Stimulated activated CD4-positive, alpha-beta T cell treated with anti-CD3 and anti-CD28 coated beads, Interleukin-12 subunit alpha, Interleukin-12 subunit beta, amount 100 ng/mL, for 48 hours (primary cell): ENCODE measurements at regions not wholly inside any gene's neighbourhood (a gene's known extent, or its start where the extent isn't known, plus 50 kb on each side); places are given as distances from the start of the nearest gene placed in this dataset.

Source experiments
- DNase-seq, 3 donors: peaks; one replicate each; pipeline ENCODE4 v3.0.0-alpha.2; 2020; ENCODE audit warnings: low read depth in 2 of 3, low spot score in 1 of 3

DNA sequence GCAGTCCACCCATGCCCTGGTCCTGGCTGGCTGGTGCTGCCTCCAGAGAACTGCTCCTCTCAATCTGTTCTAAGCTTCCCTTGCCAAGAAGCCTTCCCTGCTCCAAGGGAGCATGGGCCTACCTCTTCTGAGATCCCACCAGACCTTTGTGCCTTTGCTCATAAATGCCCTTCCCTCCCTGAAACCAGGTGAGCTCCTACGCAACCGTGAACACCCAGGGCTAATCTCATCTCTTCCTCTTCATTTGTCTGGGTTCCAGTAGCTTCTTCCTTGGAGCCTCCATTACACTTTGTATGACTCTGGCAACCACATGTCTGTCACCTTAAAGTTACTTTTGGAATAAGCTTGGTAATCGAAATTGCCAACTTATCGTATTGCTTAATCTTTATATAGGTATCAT lies 270.6 kb downstream of the PBX3 start:
- DNase-seq: no peak

- DNase-seq: no peak
Measured at GRCh38 chr9:126020836-126021235, 273.7 kb downstream of the PBX3 start.

DNA sequence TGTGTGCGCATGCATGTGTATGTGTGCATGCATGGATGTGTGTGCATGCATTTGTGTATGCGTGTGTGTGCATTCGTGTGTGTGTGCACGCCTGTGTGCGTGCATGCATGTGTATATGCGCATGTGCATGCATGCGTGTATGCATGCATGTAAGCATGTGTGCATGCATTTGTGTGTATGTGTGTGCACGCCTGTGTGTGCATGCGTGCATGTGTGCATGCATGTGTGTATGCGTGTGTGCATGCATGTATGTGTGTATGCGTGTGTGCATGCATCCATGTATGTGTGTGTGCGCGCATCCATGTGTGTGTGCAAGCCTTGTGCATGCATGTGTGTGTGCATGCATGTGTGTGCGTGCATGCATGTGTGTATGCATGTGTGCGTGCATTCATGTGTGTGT lies 276.8 kb downstream of the PBX3 start:
- DNase-seq: no peak

DNA sequence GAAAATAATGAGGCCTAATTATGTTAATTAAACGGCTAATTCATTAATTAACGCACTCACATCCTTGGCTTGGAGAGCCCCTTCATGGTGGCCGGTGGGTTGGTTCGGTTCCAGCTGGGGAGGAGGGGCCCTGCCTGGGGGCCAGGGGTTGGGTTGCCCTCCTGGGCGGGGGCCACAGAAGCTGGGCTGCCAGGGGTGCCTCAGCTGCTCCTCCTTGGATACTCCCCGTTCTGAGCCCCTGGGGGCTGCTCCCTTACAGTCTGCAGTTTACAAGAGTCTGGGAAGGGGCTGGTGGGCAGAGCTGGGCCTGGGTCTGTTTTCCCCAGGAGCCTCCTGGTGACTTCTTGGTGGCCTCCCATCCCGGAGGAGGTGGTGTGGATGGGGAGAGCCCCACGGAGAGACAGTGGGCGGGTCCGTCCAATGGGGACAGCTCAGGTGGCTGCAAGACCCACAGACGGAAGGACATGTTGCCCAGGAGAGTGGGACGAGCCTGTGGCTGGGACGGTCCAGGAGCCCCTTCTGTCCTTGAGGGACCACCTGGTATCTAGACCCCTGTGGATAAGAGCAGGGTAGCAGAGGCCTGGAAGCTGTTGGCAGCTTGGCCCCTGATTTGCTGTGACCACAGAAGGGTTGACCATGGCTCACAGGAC lies 277.5 kb downstream of the PBX3 start:
- no peak for DNase-seq

DNA sequence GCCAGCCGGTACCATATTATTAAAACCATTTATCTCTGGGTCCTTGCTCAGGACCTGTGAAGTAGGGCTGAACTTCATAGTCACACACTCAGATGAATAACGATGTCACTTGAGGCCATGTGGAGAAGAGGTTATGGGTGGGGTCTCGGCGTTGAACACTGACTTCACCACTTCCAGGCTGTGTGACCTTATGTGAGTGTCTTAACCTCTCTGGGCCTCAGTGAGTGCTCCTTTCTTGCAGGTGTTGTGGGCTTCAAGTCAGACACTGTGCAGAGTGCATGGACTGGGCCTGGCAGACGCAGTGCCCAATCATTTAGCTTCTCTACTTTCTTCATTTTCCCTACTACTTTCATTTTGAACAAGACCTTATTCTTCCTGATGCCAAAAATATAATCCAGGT lies 278.8 kb downstream of the PBX3 start:
- DNase-seq: no peak

- DNase-seq: no peak
Measured at GRCh38 chr9:126027566-126027965, 280.4 kb downstream of the PBX3 start.

GRCh38 chr9:126028746-126029145 lies 281.6 kb downstream of the PBX3 start:
- DNase-seq: no peak

- no peak for DNase-seq
Measured at GRCh38 chr9:126030716-126031115, 283.5 kb downstream of the PBX3 start.

- DNase-seq: no peak
Measured at GRCh38 chr9:126031116-126031515, 283.9 kb downstream of the PBX3 start.

- DNase-seq: no peak
Measured at GRCh38 chr9:126032135-126032534, 285.0 kb downstream of the PBX3 start.

DNA sequence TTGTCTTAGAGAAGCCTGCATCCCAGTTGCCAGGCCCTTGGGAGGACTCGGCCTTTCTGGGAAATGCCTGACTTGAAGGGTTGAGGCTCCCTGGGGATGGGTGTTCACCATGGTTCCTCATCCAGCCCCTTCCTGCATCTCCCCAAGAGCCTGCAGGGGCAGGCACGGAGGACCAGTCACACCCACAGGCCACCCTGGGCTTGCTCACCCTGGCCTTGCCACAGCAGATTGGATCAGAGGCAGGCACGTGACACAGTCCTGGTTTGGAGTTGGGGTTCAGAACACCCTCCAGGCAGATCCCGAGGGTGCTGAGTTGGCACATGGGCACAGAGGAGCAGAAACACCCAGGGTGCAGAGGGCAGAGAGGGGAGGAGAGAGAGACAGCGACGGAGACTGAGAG lies 286.1 kb downstream of the PBX3 start:
- no peak for DNase-seq

DNA sequence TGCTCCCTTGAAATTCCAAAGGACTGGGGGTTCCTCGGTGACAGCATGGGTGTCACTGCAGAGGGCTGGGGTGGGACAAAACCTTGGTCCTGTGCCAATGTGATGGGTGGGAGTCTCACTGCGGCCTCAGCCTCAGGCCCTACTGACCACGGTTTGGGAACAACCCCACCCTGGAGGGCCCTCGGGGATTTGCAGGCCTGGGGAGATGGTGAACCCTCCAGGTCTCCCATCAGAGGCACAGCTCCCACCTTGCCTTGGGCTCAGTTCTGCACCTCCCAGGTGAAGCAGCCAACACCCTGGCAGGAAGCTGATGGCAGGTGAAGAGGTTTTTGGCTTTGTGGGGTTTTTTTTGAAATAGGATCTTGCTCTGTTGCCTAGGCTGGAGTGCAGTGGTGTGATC lies 286.8 kb downstream of the PBX3 start:
- DNase-seq: no peak

DNA sequence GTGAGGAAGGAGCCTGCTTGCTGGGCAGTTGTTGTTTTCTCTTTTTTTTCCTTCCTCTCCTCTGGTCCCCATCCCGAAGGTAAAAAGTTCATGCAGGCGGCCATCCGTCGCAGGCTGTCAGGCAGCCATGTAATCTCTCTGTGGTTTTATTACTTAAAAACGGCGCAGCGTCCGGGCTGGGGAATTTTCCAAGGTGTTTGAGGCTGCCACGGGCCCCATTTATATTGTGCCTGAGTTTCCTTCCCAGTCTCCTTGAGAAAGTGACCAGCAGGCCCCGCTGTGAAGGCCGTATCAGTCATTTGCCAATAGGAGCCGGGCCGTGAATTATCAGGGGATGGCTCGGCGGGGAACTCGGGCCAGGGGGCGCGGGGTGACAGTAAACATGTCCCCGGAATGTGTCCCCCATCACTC lies 289.7 kb downstream of the PBX3 start:
- DNase-seq: no peak

- DNase-seq: no peak
Measured at GRCh38 chr9:126038790-126039189, 287.8 kb upstream of the MVB12B start.

- DNase-seq: no peak
Measured at GRCh38 chr9:126043681-126044080, 282.9 kb upstream of the MVB12B start.

DNA sequence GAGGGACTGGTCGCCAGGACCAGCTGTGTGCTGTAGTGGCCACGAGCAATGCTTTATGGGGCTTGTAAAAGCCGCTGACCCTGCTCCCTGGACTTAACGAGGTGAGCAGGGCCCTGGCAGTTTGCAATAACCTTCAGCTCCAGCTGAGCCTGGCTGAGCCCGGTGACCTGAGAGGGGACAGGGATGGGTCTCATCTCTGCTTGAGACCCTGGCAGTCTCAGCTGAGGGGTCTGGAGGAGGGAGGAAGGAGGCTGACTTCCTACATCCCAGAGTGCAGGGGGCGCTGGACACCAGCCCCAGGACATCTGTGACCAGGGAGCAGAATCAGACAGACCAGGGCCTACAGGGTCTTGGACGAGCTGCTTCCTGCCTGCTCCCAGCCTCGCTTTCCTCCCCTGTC lies 277.5 kb upstream of the MVB12B start:
- no peak for DNase-seq

- no peak for DNase-seq
Measured at GRCh38 chr9:126049896-126050604, 276.6 kb upstream of the MVB12B start.

GRCh38 chr9:126050605-126050990 lies 276.0 kb upstream of the MVB12B start:
- DNase-seq: no peak

DNA sequence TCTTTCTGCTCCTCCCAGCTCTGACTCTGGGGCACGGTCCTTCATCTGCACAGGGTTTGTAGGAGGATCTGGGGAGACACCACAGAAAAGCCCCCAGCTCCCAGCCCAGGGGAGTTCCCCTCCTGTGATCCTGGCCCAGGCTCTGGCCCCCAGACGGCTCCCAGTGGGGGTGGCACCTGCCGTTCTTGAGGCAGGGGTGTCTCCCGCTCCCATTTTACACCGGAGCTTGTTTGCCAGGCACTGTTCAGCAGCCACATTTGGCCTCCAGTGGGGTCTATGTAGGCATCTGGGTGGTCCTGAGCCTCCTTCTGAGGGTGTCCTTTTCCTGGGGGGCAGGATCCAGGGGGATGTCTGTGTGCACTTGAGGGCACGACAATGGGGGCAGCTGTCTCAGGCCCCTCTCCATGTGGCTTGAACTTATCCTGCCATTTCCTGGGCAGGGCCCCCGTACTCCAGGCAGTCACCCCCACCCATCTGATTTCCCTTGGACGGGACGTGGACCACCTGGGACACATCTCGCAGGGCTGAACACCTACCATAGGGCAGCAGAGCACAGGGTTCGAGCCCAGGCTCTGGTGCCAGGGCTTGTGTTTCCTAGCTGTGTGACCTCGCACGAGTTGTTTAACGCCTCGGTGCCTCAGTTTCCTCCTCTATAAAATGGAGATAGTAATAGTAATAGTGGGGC lies 275.0 kb upstream of the MVB12B start:
- DNase-seq: no peak

- no peak for DNase-seq
Measured at GRCh38 chr9:126052791-126053190, 273.8 kb upstream of the MVB12B start.

- DNase-seq: no peak
Measured at GRCh38 chr9:126053913-126054312, 272.7 kb upstream of the MVB12B start.

- no peak for DNase-seq
Measured at GRCh38 chr9:126055381-126055985, 271.1 kb upstream of the MVB12B start.
